ENCODE measurements at regions not wholly inside any gene's neighbourhood (a gene's known extent, or its start where the extent isn't known, plus 50 kb on each side); places are given as distances from the start of the nearest gene placed in this dataset.

DNA sequence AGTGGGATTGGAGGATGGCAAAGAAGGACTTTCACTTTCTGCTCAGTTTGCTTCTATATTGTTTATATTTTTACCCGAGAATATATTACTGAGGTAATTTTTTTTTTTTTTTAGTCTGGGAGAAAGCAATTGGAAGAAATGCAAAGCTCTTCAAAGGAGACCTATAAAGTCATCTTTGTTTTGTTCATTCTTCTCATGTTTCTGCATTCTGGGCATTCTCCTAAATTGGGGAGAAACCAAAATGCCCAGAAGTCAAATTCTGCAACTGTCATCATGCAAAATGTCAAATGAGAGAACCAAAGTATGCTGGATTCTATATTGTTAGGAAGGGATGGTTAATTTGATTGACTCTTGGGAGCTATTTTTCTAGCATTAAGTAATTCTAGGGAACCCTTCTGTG is 168.3 kb upstream of the TSC22D2 start:
- no peak for TF ChIP-seq ZFX (IDR thresholded peaks at IDR 0.05)
- TF ChIP-seq, protein P1, sequence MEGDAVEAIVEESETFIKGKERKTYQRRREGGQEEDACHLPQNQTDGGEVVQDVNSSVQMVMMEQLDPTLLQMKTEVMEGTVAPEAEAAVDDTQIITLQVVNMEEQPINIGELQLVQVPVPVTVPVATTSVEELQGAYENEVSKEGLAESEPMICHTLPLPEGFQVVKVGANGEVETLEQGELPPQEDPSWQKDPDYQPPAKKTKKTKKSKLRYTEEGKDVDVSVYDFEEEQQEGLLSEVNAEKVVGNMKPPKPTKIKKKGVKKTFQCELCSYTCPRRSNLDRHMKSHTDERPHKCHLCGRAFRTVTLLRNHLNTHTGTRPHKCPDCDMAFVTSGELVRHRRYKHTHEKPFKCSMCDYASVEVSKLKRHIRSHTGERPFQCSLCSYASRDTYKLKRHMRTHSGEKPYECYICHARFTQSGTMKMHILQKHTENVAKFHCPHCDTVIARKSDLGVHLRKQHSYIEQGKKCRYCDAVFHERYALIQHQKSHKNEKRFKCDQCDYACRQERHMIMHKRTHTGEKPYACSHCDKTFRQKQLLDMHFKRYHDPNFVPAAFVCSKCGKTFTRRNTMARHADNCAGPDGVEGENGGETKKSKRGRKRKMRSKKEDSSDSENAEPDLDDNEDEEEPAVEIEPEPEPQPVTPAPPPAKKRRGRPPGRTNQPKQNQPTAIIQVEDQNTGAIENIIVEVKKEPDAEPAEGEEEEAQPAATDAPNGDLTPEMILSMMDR (conservative IDR thresholded peaks at IDR 0.05) = no peak
- H3K27ac ChIP-seq = no peak overlapping the region

DNA sequence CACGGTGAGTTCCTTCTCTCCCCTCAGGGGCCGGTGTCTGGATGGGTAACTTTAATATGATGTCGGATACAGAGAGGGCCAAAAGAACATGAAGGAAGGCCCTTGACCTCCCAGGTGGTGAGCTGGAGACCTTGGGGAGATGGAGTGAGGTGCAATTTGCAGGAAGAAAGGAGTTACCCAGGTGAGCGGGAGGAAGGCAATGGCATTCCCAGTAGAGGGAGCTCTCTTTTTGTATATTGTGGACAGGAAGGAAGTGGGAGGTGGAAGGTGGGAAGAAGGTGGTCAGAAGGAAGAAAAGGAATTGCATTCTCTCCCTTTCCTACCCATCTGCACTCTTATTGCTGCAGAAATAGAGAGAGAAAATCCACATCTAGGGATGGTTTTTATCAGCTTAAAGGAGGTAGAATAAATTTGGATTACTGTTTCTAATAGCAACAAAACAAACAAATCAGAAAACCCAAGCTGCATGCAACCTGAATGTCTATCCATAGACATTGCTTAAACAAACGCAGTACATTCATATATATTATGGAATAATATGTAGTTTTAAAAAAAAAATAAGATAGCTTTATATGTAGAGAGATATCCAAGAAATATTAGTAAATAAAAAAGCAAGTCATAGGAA is 169.0 kb upstream of the TSC22D2 start:
- TF ChIP-seq ZFX (IDR thresholded peaks at IDR 0.05) = no peak
- TF ChIP-seq, protein P1 (conservative IDR thresholded peaks at IDR 0.05) = peak; percentile 93
- peak overlapping the region; percentile 98 for H3K27ac ChIP-seq

DNA sequence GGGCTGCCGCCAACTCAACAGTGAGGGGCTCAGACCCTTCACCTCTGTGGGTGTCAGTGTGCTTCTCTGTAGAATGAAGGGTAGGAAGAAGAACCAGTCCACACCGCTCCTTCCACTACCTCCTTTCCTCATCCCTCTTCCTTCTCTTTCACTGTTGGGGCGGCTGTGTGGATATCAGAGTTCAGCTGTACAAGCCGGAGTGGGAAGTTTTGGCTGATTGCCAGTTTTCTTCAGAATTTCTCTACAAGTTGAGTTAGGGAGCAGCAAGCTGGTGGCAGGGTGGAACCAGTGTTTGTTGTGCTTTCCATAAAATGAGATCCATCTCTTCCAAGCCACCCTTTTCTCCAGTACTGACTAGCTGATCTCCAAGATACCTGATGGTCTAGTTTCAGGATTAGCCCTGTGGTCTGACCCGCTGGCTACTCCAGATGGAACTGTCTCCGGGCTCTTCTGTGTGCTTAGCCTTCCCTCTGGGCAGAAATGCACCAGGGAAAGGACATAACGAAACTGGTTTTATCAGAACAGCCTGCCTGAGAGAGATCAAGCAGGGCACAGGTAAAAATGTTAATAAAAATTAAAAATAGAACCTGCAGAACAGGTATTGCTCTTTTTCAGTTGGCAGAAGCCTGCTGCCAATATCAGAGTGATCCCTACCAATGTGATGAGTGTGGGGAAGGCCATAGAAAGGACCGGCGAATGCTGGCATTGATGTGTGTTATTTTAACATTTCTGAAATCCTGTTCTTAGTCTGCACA is 169.9 kb upstream of the TSC22D2 start:
- TF ChIP-seq, protein P1 (conservative IDR thresholded peaks at IDR 0.05) = no peak
- no peak; the same call in none of the 2 replicates for TF ChIP-seq ZFX (IDR thresholded peaks at IDR 0.05)
- peak overlapping the region; percentile 98 for H3K27ac ChIP-seq

DNA sequence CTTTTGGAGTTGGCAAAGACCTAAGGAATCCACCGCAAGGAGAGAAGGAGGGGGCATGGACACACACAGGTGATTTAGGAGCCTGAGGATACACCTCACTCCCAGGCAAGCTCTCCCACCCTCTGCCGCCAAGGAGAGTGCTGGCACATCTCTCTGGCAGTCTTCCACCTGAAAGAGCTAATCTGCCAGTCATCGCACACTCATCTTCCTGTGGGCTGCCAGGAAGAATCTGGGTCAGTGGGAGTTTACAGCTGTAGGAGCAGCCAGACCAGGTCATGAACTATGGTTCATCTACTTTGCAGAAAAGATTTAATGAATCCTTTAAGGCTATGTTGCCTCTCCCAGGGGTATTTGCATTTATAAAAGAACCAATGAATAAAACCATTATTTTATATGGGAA is 170.6 kb upstream of the TSC22D2 start:
- H3K27ac ChIP-seq = peak overlapping the region; percentile 98
- TF ChIP-seq, protein P1 (conservative IDR thresholded peaks at IDR 0.05) = no peak
- TF ChIP-seq ZFX (IDR thresholded peaks at IDR 0.05) = no peak

DNA sequence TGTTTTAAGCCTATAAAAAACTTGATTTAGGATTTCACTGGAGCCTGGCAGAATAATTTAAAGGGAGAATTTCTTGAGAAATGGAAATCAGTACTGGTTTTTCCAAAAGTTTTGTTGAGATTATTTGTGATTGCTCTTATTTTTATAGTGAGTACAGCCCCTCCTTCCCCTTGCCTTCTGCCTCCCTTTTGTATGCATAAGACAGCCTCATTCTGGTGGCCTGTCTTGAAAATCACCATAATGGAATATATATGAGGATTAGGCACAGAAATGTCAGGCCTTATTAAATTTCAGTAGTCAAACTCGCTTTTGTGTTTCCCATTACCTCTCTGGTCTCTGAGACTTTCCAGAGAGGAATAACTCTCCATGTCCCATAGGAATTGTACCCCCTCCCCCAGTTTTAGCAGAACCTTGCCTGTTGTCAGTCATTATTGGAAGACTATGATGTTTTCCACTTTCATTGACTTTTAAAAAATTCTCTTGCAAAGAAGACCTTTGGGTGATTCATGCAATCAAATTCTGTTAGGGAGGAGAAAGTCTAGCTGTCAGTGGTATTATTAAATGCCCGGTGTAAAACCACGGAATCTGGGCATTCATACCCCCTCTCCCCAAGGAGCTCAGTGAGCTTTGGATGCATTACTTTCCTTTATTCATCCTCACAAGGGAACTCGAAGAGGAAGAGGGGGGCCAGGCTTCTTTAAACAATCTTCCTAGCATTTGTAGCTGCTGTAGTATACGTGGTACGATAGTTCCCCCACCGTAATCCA is 171.6 kb upstream of the TSC22D2 start:
- TF ChIP-seq ZFX (IDR thresholded peaks at IDR 0.05) = no peak
- TF ChIP-seq, protein P1 (conservative IDR thresholded peaks at IDR 0.05) = no peak
- H3K27ac ChIP-seq = no peak overlapping the region

DNA sequence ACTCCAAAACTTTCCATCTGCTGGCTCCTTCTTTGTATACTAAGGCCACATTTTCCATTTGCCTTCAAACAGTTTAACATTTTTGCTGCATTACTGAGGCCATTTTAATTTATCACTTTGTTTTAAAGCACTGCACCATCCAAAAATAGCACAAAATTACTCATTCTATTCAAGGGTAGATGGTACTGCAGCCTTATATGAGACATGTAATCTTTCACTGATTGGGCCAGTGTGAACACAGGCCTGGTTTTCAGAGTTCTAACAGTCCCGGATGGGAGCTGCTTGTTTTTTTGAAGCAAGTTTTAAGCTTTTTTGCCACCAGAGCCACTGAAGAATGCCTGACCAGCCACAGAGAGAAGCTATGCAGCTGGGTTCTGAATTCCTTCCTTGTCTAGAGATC is 172.3 kb upstream of the TSC22D2 start:
- H3K27ac ChIP-seq = no peak overlapping the region
- TF ChIP-seq, protein P1 (conservative IDR thresholded peaks at IDR 0.05) = no peak
- TF ChIP-seq ZFX (IDR thresholded peaks at IDR 0.05) = no peak

Measured in C4-2B (cell line).